Neural cell (in vitro differentiated cells): ENCODE measurements at regions not wholly inside any gene's neighbourhood (a gene's known extent, or its start where the extent isn't known, plus 50 kb on each side); places are given as distances from the start of the nearest gene placed in this dataset.
A peak's percentile ranks its signal among the peaks of the same experiment; 100 is the strongest.

Source experiments
- H2AFZ ChIP-seq: fragments of 200-600, 300-800 bp; sonication (generic), shearing (Covaris generic); 2 replicates; pipeline ENCODE4 v1.6.0; 2014; ENCODE audit warnings: low read depth, mild to moderate bottlenecking, antibody characterized with exemption, low read length, moderate library complexity
- H3F3A ChIP-seq: fragments of 200-600 bp; shearing (Covaris generic); 2 replicates; pipeline ENCODE4 v1.6.1; 2016; ENCODE audit warnings: mild to moderate bottlenecking, moderate library complexity, mixed read lengths, antibody characterized with exemption, low read length; ENCODE audit not compliant: insufficient read depth, poor library complexity, severe bottlenecking
- H3K27ac ChIP-seq: fragments of 200-600, 300-800 bp; sonication (generic), shearing (Covaris generic); 2 replicates; pipeline ENCODE4 v1.5.1; 2014; ENCODE audit warnings: mild to moderate bottlenecking, low read length, moderate library complexity
- H3K27me3 ChIP-seq: fragments of 300-800, 200-600 bp; sonication (generic), shearing (Covaris generic); 2 replicates; pipeline ENCODE4 v1.6.0; 2014; ENCODE audit warnings: mild to moderate bottlenecking, low read depth, low read length, moderate library complexity; ENCODE audit not compliant: insufficient read depth
- H3K36me3 ChIP-seq: fragments of 300-800, 200-600 bp; sonication (generic), shearing (Covaris generic); 2 replicates; pipeline ENCODE4 v1.5.1; 2014; ENCODE audit warnings: mild to moderate bottlenecking, antibody characterized with exemption, low read length, moderate library complexity; ENCODE audit not compliant: insufficient read depth
- H3K4me2 ChIP-seq: fragments of 300-800, 200-600 bp; sonication (generic), shearing (Covaris generic); 2 replicates; pipeline ENCODE4 v1.6.0; 2014; ENCODE audit warnings: mild to moderate bottlenecking, low read length
- H3K4me3 ChIP-seq: fragments of 300-800, 200-600 bp; sonication (generic), shearing (Covaris generic); 2 replicates; pipeline ENCODE4 v1.5.1; 2014; ENCODE audit warnings: mild to moderate bottlenecking, low read length, moderate library complexity
- H3K79me2 ChIP-seq: fragments of 200-600 bp; shearing (Covaris generic); replicated peaks from 2 replicates; pipeline ENCODE4 v1.6.0; 2014; ENCODE audit warnings: mild to moderate bottlenecking, low read length, moderate library complexity; ENCODE audit not compliant: insufficient read depth
- H3K9ac ChIP-seq: fragments of 300-800, 200-600 bp; sonication (generic), shearing (Covaris generic); 2 replicates; pipeline ENCODE4 v1.6.1; 2016; ENCODE audit warnings: mild to moderate bottlenecking, low read length, mixed read lengths
- H3K9me2 ChIP-seq: fragments of 200-600 bp; shearing (Covaris generic); 2 replicates; pipeline ENCODE4 v1.6.1; 2016; ENCODE audit warnings: mild to moderate bottlenecking, low read length, mixed read lengths; ENCODE audit not compliant: insufficient read depth
- H3K9me3 ChIP-seq: fragments of 200-600, 300-800 bp; sonication (generic), shearing (Covaris generic); 2 replicates; pipeline ENCODE4 v1.6.1; 2016; ENCODE audit warnings: mild to moderate bottlenecking, mixed run types, low read length, moderate library complexity, mixed read lengths
- H4K20me1 ChIP-seq: fragments of 200-600 bp; shearing (Covaris generic); 2 replicates; pipeline ENCODE4 v1.6.1; 2016; ENCODE audit warnings: mild to moderate bottlenecking, mixed run types; ENCODE audit not compliant: insufficient read depth
- CTCF ChIP-seq: fragments of 450-650 bp; IDR thresholded peaks from 2 replicates; pipeline ENCODE4 v1.5.1; 2014; ENCODE audit warnings: antibody characterized with exemption, mild to moderate bottlenecking, moderate library complexity; ENCODE audit not compliant: poor library complexity, severe bottlenecking
- EP300 ChIP-seq: fragments of 450-650 bp; conservative IDR thresholded peaks from 2 replicates; pipeline ENCODE4 v1.6.1; 2014; ENCODE audit warnings: antibody characterized with exemption, mild to moderate bottlenecking, moderate library complexity; ENCODE audit not compliant: poor library complexity, severe bottlenecking
- EZH2 ChIP-seq: fragments of 200-600, 300-800 bp; shearing (Covaris generic), sonication (generic); IDR thresholded peaks from 2 replicates; pipeline ENCODE4 v1.6.1; 2014; ENCODE audit warnings: antibody characterized with exemption, low read length, borderline replicate concordance, mild to moderate bottlenecking; ENCODE audit not compliant: insufficient read depth, poor library complexity, severe bottlenecking
- MXI1 ChIP-seq: fragments of 450-650 bp; conservative IDR thresholded peaks from 2 replicates; pipeline ENCODE4 v1.6.1; 2014; ENCODE audit warnings: antibody characterized with exemption, mild to moderate bottlenecking; ENCODE audit not compliant: poor library complexity, severe bottlenecking
- POLR2AphosphoS5 ChIP-seq: IDR thresholded peaks from 2 replicates; pipeline ENCODE4 v1.6.1; 2012
- RAD21 ChIP-seq: fragments of 450-650 bp; conservative IDR thresholded peaks from 2 replicates; pipeline ENCODE4 v1.6.1; 2014; ENCODE audit warnings: antibody characterized with exemption, mild to moderate bottlenecking, moderate library complexity
- REST ChIP-seq: IDR thresholded peaks from 2 replicates; pipeline ENCODE4 v1.6.1; 2012; ENCODE audit warnings: borderline replicate concordance
- SMC3 ChIP-seq: fragments of 450-650 bp; conservative IDR thresholded peaks from 2 replicates; pipeline ENCODE4 v1.6.1; 2014; ENCODE audit warnings: antibody characterized with exemption, mild to moderate bottlenecking, moderate library complexity; ENCODE audit not compliant: poor library complexity
- TAF1 ChIP-seq: IDR thresholded peaks from 2 replicates; pipeline ENCODE4 v1.6.1; 2012; ENCODE audit warnings: low read depth

GRCh38 chr7:55279080-55279845 is 85.9 kb upstream of the LANCL2 start:
- Histone ChIP-seq H3F3A (no peaks in the 10 kb centered on the region), H3K27ac (no peak overlapping the region), H4K20me1 (no peaks in the 10 kb centered on the region), H3K9me2 (no peaks in the 10 kb centered on the region), H2AFZ (no peak overlapping the region), H3K4me2 (no peak overlapping the region), H3K4me3 (no peak overlapping the region), H3K27me3 (no peaks in the 10 kb centered on the region), H3K79me2 (no peaks in the 10 kb centered on the region), H3K36me3 (no peaks in the 10 kb centered on the region), H3K9ac (no peak overlapping the region), H3K9me3 (no peaks in the 10 kb centered on the region)
- no peak for TF ChIP-seq MXI1
- no peak for TF ChIP-seq RAD21
- TF ChIP-seq EZH2: no peak
- TF ChIP-seq SMC3: no peak
- TF ChIP-seq TAF1: no peak
- no peak for TF ChIP-seq EP300
- no peak for TF ChIP-seq CTCF
- TF ChIP-seq POLR2AphosphoS5: no peak
- no peak for TF ChIP-seq REST

GRCh38 chr7:55280031-55280454 is 85.1 kb upstream of the LANCL2 start:
- Histone ChIP-seq H3K27me3 (no peaks in the 10 kb centered on the region), H3K79me2 (no peaks in the 10 kb centered on the region), H4K20me1 (no peaks in the 10 kb centered on the region), H3K4me3 (no peak overlapping the region), H3K9ac (no peak overlapping the region), H3F3A (no peaks in the 10 kb centered on the region), H2AFZ (no peak overlapping the region), H3K36me3 (no peaks in the 10 kb centered on the region), H3K9me2 (no peaks in the 10 kb centered on the region), H3K4me2 (no peak overlapping the region), H3K27ac (no peak overlapping the region), H3K9me3 (no peaks in the 10 kb centered on the region)
- TF ChIP-seq SMC3 (peak; percentile 84), RAD21 (peak; percentile 90), REST (no peak), CTCF (peak; percentile 90)
